Activated CD8-positive, alpha-beta memory T cell treated with anti-CD3 and anti-CD28 coated beads, Interleukin-2, amount 50 U/mL, for 48 hours (primary cell): ENCODE measurements at regions not wholly inside any gene's neighbourhood (a gene's known extent, or its start where the extent isn't known, plus 50 kb on each side); places are given as distances from the start of the nearest gene placed in this dataset.

Source experiments
- DNase-seq: peaks from one replicate; pipeline ENCODE4 v3.0.0-alpha.2; 2020

DNA sequence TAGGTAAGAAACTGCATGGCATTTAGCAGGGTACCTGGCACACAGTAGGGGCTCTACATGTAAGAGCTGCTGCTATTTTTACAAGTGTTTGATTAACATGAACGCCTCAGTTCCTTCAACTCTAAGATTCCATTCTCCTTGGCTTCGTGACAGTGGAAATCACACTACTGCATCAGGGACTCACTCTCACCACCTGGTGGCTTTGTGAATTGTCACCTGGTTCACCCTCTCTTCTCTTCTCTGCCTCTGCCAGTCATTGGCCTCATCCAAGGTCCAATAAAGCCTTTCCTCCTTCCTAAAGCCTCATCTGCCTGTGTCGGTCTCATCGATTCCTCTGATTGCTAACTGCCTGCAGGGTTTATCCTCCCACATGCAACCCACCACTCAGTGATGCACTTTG lies 476.4 kb downstream of the VRK1 start:
- no peak for DNase-seq

DNA sequence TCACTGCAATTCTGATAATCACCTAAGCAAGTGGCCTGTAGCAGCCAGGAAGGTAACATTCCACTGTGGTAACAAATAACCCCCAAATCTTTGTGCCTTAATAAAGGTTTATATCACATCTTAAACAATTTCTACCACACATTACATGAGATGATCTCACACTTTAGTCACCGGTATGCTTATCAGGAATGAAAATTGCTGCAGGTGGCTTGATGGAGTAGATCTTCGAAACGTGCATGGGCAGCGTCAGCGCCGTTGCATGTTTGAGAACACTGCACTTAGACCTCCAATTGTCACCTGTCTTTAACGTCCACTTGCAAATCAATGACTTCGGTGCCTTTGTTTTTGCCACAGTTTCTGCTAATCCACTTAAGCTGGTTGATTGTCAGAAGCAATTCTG lies 477.4 kb downstream of the VRK1 start:
- DNase-seq = no peak

DNA sequence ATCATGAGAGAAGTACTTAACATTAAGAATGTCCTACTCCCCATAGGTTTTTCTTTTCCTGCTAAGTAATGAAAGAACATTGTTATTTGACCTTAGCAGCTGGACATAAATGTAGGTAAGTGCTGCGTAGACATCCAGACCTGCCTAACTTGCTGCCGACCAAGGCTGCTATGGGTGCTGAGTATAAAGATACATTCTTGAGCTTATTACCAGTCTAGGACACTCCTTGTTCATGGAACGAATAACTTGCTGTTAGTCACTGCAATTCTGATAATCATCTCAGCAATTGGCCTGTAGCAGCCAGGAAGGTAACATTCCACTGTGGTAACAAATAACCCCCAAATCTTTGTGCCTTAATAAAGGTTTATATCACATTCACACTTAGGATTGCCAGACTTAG lies 478.1 kb downstream of the VRK1 start:
- DNase-seq = no peak

DNA sequence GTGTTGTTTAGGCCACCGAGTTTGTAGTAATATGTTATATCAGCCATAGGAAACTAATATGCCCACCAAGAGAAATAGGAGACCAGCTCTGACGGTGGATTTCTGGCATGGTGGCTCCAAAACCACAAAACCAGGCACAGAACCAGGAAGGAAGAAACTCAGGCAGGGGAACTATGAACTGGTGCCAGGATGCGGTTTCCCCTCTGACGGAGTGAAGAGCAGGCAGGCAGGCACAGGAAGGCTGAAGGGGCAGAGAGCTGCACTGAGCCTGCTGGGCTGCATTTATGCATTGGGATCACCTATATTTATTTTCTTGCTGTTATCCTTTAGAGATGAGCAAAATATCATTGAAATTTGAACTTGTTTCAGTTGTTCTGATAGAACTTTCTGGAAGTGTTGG lies 479.4 kb downstream of the VRK1 start:
- no peak for DNase-seq

DNA sequence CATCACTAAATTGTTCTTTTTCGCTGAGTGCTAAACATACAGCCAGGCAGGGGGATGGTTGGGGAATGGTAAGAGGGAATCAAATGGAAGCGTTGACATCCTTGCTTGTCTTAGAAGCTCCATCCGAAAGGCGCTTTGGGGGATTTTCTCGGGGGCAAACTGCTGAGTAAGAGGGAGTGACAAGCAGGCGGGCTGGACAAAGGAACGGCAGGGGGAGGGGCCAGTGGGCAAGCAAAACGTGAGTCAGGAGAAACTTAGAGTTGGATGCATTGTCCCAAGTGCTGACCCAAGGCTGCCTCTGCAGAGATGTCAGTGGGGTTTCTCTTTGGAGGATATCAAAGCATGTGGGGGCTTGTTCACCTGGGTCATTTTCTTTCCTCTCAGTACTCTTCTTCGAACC lies 480.5 kb downstream of the VRK1 start:
- DNase-seq = no peak

DNA sequence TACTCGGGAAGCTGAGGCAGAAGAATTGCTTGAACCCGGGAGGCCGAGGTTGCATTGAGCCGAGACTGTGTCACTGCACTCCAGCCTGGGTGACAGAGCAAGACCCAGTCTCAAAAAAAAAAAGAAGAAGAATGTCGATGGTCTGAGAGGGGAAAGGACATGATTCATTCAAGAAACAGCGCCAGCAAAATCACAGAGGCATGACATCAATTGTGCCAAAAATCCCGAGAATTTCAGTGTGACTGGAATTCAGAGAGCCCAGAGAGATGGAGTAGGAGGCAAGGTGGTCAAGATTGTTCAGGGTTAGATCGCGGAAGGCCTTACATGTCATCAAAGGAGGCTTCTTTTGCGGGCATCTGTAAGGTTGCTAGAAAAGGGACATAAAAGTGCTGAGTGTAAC lies 483.3 kb downstream of the VRK1 start:
- no peak for DNase-seq

DNA sequence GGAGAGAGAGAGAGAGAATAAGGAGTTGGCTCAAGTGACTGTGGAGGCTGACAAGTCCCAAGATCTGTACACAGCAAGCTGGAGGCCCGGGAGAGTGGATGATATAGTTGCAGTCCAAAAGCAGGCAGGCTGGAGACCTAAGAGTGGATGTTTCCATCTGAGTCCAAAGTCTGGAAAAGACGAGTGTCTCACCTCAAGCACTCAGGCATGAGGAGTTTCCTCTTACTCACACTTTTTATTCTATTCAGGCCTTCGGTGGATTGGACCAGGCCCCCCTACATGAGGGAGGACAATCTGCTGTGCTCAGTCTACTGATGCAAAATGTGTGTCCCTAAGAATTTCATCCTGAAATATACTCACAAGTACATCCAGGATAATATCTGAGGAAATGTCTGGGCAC lies 484.6 kb downstream of the VRK1 start:
- no peak for DNase-seq

DNA sequence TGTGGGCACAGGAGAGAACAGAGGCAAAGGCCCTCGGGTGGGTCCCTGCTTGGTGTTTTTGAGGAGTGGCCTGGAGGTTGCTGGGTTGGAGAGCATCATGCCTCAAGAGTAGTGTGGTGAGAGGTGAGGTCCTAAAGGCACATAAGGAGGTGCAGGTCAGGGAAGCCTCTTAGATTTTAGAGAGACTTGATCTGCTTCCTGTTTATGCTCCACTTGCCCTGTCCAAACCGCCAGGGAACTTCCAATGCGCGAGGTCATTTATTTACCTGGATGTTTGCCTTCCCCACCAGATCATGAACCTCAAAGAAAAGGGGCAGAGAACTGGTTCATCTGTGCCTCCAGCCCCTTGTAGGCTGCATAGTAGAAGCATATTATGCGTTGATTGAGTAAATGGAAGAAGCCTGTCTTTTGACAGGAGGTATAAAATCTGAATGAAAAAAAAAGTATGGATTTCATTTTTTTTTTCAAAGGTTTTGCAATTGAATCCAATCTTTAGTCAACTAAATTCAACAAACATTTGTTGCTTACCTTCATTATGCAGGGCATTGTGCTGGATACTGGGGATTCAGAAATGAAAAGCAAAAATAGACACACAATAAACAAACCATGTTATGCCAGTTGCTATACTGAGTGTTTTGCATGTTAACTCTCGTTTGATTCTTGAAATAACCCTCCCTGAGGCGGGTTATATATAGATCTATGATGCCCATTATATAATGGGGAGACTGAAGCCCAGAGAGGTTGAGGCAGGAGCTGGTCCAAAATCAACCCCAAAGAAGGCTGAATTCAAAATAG lies 485.2 kb downstream of the VRK1 start:
- DNase-seq = no peak

DNA sequence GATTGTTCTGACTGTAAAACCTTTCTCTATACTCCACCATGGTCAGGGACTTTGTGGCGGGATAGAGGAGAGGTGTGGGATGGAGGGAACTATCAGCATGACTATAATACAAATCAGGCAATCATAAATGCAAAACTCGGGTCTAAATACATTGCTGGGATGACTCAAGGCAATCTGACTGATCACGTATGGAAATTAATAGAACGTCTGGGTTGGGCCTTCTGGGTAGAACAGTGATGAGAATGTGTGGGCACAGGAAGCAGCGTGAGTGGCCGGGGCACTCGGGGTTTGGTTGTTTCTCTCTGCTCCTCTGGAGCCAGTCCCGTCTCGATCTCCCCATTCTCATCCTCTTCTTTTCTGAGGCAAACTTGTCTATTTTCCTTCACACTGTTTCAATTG lies 485.8 kb downstream of the VRK1 start:
- DNase-seq = no peak

DNA sequence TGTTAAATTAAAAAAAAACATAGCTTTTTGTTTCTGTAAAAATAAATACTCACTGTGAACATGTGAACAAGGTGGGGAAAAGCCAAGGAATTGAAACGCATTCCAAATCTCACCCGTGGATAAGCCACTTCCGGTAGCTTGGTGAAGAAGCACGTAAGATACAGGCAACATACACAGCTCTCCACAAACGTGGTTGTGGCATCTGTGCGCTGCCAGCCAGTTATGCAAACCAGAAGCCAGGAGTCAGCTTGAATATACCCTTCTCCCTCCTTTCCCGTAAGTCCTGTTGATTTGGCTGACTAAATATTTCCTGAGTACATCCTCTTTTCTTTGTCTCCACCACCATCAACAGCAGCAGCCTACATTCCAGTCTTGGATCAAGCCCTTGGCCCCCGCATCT lies 486.2 kb downstream of the VRK1 start:
- no peak for DNase-seq

DNA sequence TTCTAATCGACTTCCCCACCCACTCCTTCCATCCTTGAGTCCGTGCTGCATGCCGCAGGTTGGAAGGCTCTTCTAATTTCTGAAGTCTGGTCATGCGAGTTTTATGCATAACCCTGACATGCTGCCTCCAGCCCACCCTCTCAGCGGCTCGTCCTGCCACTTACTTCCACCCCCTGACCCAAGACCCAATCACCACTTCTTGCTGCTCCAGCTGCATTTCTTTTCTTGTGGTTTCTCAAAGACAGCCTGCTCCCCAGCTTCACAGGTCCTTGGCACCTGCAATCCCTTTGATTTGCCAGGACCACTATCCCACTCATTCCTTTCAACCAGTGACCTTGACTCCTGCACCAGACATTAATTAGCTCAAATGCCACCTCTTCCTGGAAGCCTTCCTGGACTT lies 486.7 kb downstream of the VRK1 start:
- DNase-seq = no peak

DNA sequence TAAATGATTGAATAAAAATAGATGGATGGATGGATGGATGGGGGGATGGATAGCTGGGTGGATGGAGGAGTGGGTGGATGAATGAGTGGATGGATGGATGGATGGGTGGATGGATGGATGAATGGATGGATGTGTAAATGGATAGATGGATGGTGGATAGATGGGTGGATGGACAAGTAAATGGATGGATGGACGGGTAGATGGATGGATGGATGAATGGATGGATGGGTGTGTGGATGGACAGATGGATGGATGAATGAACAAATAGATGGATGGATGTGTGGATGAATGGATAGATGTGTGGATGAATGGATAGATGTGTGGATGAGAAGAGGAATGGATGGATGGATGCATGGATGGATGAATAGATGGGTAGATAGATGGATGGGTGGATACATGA lies 490.8 kb downstream of the VRK1 start:
- DNase-seq = no peak

DNA sequence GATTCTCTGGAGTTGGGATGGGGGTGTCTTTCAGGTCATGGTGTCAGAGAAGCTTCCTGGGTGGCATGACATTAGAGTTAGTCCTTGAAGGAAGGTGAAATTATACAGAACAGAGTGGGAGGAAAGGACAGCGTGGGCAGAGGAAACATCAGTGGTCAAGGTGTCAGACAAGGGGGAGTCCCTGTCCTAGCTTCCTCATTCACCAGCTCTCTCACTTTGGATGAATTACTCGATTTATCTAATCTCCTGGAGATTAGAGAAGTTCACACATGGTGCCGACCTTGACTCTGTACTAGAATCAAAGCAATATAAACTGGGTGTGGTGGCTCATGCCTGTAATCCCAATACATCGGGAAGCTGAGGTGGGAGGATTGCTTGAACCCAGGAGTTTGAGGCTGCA lies 492.9 kb downstream of the VRK1 start:
- no peak for DNase-seq

DNA sequence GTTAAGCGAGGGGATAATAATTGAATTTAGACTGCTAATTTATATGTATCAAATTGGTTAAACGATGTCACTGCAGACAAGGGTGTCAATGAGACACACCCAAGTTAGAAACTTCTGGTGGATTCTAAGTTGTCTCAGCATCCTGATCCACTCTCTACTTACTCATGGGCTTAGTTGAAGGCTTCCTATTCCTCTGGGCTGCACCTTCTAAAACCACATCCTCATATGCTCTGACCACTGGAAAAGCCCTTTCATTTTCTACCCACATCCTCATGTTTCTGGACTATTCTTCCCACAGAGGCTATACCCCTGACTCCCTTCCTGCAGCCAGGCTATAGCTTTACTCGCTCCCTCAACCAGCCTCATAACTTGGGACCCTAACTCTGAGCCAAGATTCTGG lies 493.8 kb downstream of the VRK1 start:
- no peak for DNase-seq

DNA sequence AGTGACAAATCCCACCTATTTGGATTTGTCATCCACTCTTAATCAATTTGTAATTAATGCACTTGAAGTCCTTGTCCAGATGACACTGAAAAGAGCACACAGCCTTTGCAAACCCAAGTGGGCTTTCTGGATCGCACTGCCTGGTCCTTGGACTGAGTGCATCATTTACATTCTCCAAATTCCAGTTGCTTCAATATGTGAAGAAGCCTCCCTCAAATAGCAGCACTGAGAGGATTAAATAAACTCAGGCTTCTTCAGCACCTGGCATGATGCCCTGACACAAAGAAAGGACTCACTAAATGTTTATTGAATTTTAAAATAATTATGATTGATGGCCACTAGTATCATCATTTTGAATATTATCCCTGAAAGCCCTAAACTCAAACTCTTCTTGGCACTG lies 496.5 kb downstream of the VRK1 start:
- DNase-seq = no peak

DNA sequence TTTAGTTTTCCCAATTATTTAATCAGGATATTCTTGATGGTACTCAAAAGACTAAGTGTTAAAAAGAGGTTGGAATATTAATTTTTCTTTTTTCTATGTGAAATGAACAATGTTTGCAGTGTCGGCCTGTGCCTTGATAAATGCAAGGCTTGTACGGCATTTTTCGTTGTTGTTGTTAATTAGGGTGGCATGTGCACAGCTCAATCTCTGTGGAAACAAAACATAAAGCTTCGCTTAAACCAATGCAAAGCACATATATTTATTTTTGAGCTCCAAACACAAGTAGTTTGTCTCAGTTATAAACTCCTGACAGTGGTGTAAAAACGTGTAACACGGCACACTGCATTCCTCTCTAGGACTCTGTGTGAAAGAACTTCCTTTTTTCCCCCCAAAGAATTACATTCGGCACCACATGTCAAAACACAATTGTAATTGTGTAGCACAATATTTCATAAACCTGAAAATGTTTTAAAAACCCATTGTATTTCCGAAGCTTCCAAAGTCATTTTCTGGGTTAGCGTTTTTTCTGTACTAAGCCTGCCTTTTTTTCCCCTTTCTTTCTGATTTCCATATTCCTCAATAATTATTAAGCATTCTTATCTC lies 498.0 kb downstream of the VRK1 start:
- no peak for DNase-seq

DNA sequence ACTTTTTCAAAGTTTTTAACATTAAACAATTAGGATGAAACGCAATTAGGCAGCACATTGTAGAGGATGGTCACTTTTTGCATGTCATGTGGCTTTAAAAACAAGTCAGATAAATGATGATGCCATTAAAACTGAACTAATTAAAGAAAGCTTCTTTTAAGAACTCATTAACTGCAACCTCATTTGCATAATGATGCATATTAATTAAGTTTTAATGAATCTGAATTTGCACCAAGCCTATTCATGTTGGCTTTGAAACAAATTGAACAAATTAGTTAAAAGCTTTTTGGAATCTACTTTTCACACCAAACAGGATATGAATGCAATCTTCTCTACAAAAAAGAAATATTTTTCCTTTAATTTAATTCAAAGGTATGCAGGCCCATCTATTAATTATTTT lies 499.0 kb downstream of the VRK1 start:
- no peak for DNase-seq

DNA sequence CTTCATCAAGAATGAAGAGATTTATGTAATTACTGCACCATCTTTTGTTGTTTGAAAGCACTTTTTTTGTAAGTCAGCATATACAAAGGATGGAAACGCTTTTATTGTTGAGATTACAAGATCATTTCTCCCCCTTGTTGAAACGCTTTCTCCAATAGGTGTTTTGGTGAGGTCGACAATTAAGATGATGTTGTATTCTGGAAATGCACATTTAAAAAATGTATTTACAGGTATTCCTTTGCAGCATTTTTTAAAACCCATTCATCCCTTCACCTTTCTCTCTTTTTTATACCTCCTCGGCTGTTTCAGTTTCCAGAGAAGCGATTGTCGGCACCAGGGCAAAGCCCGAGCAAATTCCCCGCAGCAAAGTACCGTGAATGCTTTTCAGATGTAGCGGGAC lies 499.9 kb downstream of the VRK1 start:
- DNase-seq = no peak

DNA sequence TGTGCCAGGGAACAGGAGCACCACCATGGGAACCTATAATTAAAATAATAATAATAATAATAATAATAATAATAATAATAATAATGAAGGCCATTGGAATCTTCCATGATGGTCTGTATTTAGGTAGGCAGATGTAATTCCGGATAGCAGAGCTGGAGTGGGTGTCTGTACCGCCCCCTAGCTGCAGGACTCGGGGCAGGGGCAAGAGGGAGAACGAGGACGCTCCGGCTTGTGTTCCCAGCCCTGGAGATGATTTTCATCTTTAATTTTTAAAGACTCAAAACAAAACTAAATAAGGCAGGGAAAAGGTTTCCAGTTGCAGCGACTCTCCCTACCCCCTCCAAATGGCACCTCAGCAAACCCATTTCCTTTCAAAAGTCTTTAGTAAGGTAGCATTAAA lies 501.1 kb downstream of the VRK1 start:
- DNase-seq = no peak

DNA sequence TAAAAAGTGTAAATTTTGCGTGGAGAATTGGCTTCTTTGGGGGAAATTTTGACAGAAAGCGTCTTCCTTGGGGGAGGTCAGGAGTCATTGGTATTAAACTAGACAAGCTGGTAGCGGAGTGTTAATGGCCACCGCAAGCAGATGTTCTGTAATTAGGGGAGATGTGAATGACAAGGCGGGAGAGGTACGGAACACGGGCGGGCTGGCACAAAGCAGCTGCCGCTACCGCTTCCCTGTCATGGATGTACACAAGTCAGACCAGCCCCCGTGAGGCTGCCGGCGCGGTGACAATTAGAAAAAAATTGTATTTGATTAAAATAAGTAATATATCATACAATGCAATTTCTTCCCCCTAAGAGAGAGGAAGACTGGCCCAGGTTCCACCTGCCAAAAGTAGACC lies 501.6 kb downstream of the VRK1 start:
- DNase-seq = no peak

DNA sequence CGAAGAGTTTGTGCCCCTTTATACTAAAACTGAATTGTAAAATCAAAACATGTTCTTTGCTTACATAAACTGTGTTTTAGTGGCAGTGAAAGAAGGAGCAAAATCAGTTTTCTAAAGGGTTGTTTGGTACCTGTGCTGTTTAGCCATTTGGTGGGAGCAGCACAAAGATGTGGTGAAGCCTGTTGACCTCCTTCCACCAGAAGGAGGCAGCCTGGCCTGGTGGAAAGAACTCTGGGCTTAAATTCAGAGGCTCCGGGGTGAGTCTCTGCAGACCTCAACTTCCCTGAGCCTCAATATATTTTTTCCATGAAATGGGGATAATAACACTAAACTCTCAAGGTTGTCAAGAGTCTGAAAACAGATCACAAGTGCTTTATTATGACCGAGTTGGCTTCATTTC lies 502.5 kb downstream of the VRK1 start:
- DNase-seq = no peak

DNA sequence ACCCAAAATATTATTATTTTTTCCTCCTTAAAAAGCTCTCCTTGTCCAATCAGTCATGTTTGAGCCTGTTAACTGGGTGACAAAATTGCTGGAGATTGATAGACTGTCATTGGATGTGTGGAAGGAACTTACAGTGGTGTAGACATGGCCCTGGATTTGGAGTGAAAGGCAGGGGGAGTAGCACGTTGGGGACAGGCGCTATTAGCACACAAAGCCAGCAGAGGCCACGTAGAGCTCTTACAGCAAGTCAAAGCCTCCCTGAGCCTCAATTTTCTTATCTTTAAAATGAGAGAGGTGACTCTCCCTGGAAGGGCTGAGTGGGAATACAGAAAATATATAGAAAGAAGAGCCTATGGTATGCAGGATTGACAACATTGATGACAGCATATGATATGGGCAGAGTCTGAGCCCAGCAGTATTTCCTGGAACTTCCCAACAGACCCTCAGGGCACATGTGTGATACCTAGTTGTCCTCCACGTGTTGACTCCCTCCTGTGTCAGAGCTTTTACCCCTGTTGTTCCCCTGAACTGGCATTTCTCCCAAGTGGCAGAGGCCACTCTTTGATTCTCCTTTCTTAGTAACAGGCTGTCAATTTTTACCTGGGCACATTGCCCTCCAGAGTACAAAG lies 504.9 kb downstream of the VRK1 start:
- no peak for DNase-seq

DNA sequence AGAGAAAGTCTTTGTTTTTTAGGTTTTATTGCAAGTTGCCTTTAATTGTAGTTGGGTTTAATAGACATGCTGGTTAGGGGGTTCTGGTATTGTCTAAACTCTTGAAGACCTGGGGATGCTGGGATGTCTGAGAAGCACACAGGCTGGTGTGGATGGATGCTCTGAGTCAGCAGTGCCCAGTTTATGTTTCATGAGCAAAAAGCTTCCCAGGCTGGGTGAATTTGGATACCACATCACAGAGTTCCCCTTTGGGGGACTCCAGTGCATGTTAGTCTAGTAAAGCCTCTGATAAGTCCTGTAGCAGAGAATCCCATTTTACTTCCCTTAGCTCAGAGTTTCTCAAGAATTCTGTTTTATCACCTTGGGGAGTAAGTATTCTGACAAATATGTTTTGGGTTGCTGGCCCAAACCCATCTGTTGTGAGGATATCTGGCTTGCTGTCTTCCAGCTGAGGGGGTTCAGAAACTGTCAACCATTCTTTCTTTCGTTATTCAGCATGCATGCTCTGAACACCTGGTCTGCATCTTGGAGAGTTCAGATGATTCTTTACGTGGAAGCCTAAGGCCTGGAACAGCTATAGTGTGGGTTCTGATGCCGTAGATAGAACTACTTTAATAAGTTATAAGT lies 509.1 kb downstream of the VRK1 start:
- DNase-seq = no peak

DNA sequence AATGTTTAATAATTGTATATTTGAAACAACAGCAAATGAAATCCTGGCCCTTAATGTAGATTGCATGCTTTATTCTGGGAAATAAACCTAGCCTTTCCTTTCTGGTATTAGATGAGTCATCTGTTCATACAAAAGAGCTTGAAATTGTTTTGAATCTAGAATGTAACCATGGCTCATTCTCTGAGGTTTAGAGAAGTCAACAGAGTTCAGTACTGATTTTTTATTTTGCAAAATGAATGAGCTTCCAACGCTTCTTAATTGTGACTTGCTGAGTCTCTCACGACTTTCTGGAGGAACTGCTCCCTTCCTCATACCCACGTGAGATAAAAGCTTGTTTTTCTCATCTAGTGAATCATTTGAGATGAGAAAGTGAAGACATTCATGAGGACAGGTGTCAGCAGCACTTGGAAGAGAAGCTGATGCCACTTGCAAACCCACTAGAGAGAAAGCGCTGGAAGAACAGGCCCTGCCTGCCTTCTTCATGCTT lies 509.6 kb downstream of the VRK1 start:
- DNase-seq = no peak
